GM12873 (cell line): ENCODE measurements at regions not wholly inside any gene's neighbourhood (a gene's known extent, or its start where the extent isn't known, plus 50 kb on each side); places are given as distances from the start of the nearest gene placed in this dataset.

Source experiments
- TF ChIP-seq, protein P1 (sequence below): IDR thresholded peaks from 2 replicates; pipeline ENCODE4 v1.5.1; 2012; ENCODE audit warnings: low read depth, mild to moderate bottlenecking, moderate library complexity, low read length, control low read depth; ENCODE audit not compliant: insufficient read depth; ENCODE audit errors: missing control alignments

DNA sequence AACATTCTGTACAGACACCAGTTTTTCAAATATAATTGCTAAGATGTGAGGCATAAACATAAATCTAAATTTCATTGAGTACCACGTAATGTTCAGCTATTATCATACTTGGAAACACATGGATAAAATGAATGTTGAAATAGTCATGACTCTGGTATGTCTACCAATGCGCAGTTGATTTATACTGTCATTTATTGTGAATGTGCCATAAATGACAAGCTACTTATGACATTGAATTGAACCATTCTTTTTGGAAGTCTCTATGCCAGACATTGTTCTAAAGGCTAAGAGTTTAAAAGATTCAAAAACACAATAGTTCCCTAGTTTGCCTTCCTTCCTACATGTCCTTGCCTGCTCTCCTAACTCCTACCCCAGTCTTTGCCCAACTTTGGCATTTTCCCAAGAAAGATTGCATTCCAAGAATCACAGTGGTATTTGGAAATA is 96.6 kb upstream of the DMD start:
- TF ChIP-seq, protein P1, sequence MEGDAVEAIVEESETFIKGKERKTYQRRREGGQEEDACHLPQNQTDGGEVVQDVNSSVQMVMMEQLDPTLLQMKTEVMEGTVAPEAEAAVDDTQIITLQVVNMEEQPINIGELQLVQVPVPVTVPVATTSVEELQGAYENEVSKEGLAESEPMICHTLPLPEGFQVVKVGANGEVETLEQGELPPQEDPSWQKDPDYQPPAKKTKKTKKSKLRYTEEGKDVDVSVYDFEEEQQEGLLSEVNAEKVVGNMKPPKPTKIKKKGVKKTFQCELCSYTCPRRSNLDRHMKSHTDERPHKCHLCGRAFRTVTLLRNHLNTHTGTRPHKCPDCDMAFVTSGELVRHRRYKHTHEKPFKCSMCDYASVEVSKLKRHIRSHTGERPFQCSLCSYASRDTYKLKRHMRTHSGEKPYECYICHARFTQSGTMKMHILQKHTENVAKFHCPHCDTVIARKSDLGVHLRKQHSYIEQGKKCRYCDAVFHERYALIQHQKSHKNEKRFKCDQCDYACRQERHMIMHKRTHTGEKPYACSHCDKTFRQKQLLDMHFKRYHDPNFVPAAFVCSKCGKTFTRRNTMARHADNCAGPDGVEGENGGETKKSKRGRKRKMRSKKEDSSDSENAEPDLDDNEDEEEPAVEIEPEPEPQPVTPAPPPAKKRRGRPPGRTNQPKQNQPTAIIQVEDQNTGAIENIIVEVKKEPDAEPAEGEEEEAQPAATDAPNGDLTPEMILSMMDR, result no peak

DNA sequence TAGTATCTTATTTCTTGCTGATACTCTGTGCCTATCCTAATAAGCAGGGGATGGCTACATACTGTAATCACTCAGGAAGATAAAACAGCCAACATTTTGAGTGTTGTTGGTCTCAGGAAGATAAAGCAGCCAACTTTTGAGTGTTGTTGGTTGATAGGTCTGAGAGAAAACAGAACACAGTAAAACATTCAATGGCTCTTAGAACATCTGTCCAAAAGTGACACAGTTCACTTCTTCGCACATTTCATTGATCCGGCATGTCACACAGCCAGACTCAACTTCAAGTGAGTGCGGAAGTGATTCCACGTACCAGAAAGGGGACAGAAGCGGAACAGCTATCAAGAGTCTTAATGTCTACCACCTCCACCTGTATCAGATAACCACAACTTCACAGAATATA is 87.3 kb upstream of the DMD start:
- TF ChIP-seq, protein P1, result no peak

GRCh38 chrX:33285550-33285949 is 74.2 kb upstream of the DMD start:
- TF ChIP-seq, protein P1, result no peak

GRCh38 chrX:33277046-33277445 is 65.7 kb upstream of the DMD start:
- TF ChIP-seq, protein P1, result no peak

- TF ChIP-seq, protein P1, result no peak
Observed at GRCh38 chrX:33273535-33273934, 62.2 kb upstream of the DMD start.

- TF ChIP-seq, protein P1, result no peak
Observed at GRCh38 chrX:33272986-33273385, 61.6 kb upstream of the DMD start.
